K562 (cell line): ENCODE measurements at regions not wholly inside any gene's neighbourhood (a gene's known extent, or its start where the extent isn't known, plus 50 kb on each side); places are given as distances from the start of the nearest gene placed in this dataset.

Source experiments
- ATF1 ChIP-seq, 2 experiments: fragments of 450-650 bp in 1 of 2; IDR thresholded peaks; 2 replicates each; pipeline ENCODE4 v1.6.1; 2016; ENCODE audit warnings: missing compliant biosample characterization in 1 of 2, missing genetic modification characterization in 1 of 2
- CTCF ChIP-seq, 3 experiments: IDR thresholded peaks in 2 of 3; conservative IDR thresholded peaks in 1 of 3; 2 replicates each; pipeline ENCODE4 v1.5.1; 2011 to 2012; ENCODE audit warnings: low read length in 3 of 3, mild to moderate bottlenecking in 3 of 3, control low read depth in 2 of 3, improper control_type of control experiment in 1 of 3, inconsistent platforms in 1 of 3, low read depth in 1 of 3, mixed read lengths in 1 of 3, moderate library complexity in 1 of 3; ENCODE audit not compliant: insufficient read depth in 2 of 3
- ETV6 ChIP-seq, 3 experiments: fragments of 150-350 bp in 1 of 3; sonication (generic) in 1 of 3; formaldehyde crosslinking in 1 of 3; IDR thresholded peaks; 2 replicates each; pipeline versions ENCODE4 v1.6.1 to v1.8.0; 2014 to 2022; ENCODE audit warnings: borderline replicate concordance in 2 of 3, low read depth in 2 of 3, antibody characterized with exemption in 1 of 3, low read length in 1 of 3, mild to moderate bottlenecking in 1 of 3, missing genetic modification reagents in 1 of 3
- EZH2 ChIP-seq: IDR thresholded peaks from 2 replicates; pipeline ENCODE4 v1.6.1; 2012; ENCODE audit warnings: low read depth, mild to moderate bottlenecking, inconsistent platforms, low read length, borderline replicate concordance
- HMG20A ChIP-seq: fragments of 450-650 bp; formaldehyde crosslinking; conservative IDR thresholded peaks from 2 replicates; pipeline ENCODE4 v1.4.0; 2020; ENCODE audit warnings: mild to moderate bottlenecking, mixed read lengths
- KLF10 ChIP-seq: fragments of 250-450 bp; sonication (Bioruptor Pico); IDR thresholded peaks from 2 replicates; pipeline ENCODE4 v1.6.1; 2021; ENCODE audit warnings: matching md5 sums
- NFYB ChIP-seq: IDR thresholded peaks from 2 replicates; pipeline ENCODE4 v1.6.1; 2011; ENCODE audit warnings: mild to moderate bottlenecking, moderate library complexity; ENCODE audit not compliant: insufficient read length; ENCODE audit errors: extremely low read depth
- RAD21 ChIP-seq, 2 experiments: fragments of 250-450 bp in 1 of 2; fragments of 450-650 bp in 1 of 2; sonication (Bioruptor Pico) in 1 of 2; formaldehyde crosslinking in 1 of 2; IDR thresholded peaks in 1 of 2; conservative IDR thresholded peaks in 1 of 2; 2 replicates each; pipeline versions ENCODE4 v1.4.0 to v1.8.0; 2020 to 2022; ENCODE audit warnings: mild to moderate bottlenecking in 2 of 2, moderate library complexity in 1 of 2
- TCF7L2 ChIP-seq: fragments of 150-350 bp; IDR thresholded peaks from 2 replicates; pipeline ENCODE4 v1.6.1; 2016; ENCODE audit warnings: low read depth, mild to moderate bottlenecking, low read length, moderate library complexity
- ZBTB11 ChIP-seq, 3 experiments: fragments of 200-800 bp in 1 of 3; fragments of 250-450 bp in 1 of 3; fragments of 450-650 bp in 1 of 3; sonication (Bioruptor Pico) in 1 of 3; sonication (Bioruptor generic) in 1 of 3; formaldehyde crosslinking in 1 of 3; IDR thresholded peaks; 2 replicates each; pipeline versions ENCODE4 v1.6.1 to v1.8.0; 2016 to 2022; ENCODE audit warnings: mild to moderate bottlenecking in 2 of 3, missing genetic modification characterization in 2 of 3, missing compliant biosample characterization in 1 of 3, moderate library complexity in 1 of 3
- ZNF699 ChIP-seq: fragments of 250-450 bp; sonication (Bioruptor Pico); IDR thresholded peaks from 2 replicates; pipeline ENCODE4 v1.8.0; 2021; ENCODE audit warnings: mild to moderate bottlenecking, moderate library complexity; ENCODE audit not compliant: insufficient replicate concordance
- TF ChIP-seq, protein P1 (sequence below): fragments of 200-800 bp; sonication (Bioruptor generic); IDR thresholded peaks from 2 replicates; pipeline ENCODE4 v1.6.1; 2017; ENCODE audit warnings: missing genetic modification characterization, missing compliant biosample characterization
- TF ChIP-seq, protein P2 (sequence below): sonication (generic); formaldehyde crosslinking; IDR thresholded peaks from 2 replicates; pipeline ENCODE4 v1.8.1; 2023; ENCODE audit warnings: mild to moderate bottlenecking, missing genetic modification reagents

GRCh38 chr4:66741081-66741480, 804.2 kb downstream of the CENPC start:
- TF ChIP-seq ZNF699 (CRISPR knock-in tag) (no peak), ETV6 (IDR thresholded peaks at IDR 0.05; ENCODE audit: borderline replicate concordance in 1 of 2, low read depth in 2 of 2, low read length in 1 of 2) (no peak), ETV6 (CRISPR knock-in tag; IDR thresholded peaks at IDR 0.05; ENCODE audit: borderline replicate concordance) (no peak), EZH2 (no peak), CTCF (IDR thresholded peaks at IDR 0.05 in 2 of 3, conservative IDR thresholded peaks at IDR 0.05 in 1 of 3; ENCODE audit: insufficient read depth in 2 of 3, low read depth in 1 of 3, low read length in 3 of 3) (no peak), RAD21 (CRISPR knock-in tag; conservative IDR thresholded peaks at IDR 0.05 in 1 of 2, IDR thresholded peaks at IDR 0.05 in 1 of 2) (no peak), KLF10 (CRISPR knock-in tag) (no peak), TCF7L2 (no peak), NFYB (no peak), ATF1 (CRISPR knock-in tag; IDR thresholded peaks at IDR 0.05) (no peak), ATF1 (tag; IDR thresholded peaks at IDR 0.05) (no peak), ZBTB11 (CRISPR knock-in tag; IDR thresholded peaks at IDR 0.05) (no peak), HMG20A (no peak)
- TF ChIP-seq, protein P1, sequence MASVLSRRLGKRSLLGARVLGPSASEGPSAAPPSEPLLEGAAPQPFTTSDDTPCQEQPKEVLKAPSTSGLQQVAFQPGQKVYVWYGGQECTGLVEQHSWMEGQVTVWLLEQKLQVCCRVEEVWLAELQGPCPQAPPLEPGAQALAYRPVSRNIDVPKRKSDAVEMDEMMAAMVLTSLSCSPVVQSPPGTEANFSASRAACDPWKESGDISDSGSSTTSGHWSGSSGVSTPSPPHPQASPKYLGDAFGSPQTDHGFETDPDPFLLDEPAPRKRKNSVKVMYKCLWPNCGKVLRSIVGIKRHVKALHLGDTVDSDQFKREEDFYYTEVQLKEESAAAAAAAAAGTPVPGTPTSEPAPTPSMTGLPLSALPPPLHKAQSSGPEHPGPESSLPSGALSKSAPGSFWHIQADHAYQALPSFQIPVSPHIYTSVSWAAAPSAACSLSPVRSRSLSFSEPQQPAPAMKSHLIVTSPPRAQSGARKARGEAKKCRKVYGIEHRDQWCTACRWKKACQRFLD, result no peak
- TF ChIP-seq, protein P2, sequence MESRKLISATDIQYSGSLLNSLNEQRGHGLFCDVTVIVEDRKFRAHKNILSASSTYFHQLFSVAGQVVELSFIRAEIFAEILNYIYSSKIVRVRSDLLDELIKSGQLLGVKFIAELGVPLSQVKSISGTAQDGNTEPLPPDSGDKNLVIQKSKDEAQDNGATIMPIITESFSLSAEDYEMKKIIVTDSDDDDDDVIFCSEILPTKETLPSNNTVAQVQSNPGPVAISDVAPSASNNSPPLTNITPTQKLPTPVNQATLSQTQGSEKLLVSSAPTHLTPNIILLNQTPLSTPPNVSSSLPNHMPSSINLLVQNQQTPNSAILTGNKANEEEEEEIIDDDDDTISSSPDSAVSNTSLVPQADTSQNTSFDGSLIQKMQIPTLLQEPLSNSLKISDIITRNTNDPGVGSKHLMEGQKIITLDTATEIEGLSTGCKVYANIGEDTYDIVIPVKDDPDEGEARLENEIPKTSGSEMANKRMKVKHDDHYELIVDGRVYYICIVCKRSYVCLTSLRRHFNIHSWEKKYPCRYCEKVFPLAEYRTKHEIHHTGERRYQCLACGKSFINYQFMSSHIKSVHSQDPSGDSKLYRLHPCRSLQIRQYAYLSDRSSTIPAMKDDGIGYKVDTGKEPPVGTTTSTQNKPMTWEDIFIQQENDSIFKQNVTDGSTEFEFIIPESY (CRISPR knock-in tag), result no peak
